Cerebellar nuclear complex (tissue), 1 donor: ENCODE measurements at regions not wholly inside any gene's neighbourhood (a gene's known extent, or its start where the extent isn't known, plus 50 kb on each side); places are given as distances from the start of the nearest gene placed in this dataset.
"Not testable (repeated sequence)": the region's sequence is repeated elsewhere in the genome, so short reads cannot be mapped to it uniquely, and the experiment has no call there.

ENCODE experiments used
- DNase-seq, 2 experiments: peaks; one replicate each; lab custom pipeline; 2025; lab: John Stamatoyannopoulos, UW

DNA sequence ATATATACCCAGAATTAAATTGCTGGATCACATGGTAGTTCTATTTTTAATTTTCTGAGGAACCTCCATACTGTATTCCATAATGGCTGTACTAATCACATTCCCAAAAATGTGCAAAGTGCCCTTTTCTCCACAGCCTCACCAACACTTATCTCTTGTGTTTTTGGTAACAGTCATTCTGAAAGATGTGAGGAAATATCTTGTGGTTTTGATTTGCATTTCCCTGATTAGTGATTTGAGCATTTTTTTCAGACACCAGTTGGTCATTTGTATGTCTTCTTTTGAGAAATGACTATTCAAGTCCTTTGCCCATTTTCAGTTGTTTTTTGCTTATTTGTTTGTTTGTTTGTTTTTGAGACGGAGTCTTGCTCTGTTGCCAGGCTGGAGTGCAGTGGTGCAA lies 98.1 kb upstream of the SIMC1 start:
- not testable (repeated sequence) for DNase-seq

DNA sequence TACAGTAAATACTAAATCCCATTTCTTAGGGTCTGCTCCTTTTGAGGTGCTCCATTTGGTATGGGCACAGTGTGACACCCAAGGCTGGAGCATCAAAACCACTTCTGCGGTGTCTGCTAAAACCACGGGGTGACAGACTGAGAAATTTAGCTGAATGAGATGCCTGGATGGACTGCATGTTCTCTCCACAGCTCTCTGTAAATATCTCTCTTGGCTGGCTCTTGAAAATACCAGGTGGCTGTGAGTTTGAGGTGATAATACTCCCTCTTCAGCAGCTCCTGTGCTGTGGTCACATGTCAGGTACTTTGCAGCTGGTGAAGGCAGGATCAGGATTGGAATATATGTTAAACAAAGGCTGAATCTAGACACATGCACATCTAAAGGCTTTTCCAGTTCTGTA lies 93.7 kb upstream of the SIMC1 start:
- peak in 1 of 2 experiments; percentile 21 for DNase-seq

DNA sequence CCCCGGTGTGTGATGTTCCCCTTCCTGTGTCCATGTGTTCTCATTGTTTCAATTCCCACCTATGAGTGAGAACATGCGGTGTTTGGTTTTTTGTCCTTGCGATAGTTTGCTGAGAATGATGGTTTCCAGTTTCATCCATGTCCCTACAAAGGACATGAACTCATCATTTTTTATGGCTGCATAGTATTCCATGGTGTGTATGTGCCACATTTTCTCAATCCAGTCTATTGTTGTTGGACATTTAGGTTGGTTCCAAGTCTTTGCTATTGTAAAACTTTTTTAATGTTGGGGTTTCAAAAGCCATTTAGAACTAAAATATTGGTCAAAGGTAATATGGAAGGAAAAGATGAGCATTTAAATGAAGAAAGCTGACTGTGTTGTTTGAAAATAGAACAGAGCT lies 88.3 kb upstream of the SIMC1 start:
- DNase-seq, result not testable (repeated sequence)

DNA sequence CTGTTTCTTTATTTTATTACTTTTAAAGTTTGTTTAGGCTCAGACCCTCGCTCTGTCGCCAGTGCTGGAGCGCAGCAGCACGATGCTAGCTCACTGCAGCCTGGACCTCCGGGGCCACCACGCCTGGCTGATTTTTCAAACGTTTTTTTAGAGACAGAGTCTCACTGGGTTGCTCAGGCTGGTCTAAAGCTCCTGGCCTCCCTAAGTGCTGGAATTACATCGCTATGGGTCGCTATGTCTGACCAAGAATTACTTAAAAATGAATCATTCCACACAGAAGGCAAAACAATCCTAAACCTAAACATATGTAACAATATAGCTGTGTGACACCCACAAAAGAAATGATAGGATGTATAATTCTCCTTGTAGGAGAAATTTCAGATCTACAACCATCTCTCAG lies 86.9 kb upstream of the SIMC1 start:
- no peak for DNase-seq

DNA sequence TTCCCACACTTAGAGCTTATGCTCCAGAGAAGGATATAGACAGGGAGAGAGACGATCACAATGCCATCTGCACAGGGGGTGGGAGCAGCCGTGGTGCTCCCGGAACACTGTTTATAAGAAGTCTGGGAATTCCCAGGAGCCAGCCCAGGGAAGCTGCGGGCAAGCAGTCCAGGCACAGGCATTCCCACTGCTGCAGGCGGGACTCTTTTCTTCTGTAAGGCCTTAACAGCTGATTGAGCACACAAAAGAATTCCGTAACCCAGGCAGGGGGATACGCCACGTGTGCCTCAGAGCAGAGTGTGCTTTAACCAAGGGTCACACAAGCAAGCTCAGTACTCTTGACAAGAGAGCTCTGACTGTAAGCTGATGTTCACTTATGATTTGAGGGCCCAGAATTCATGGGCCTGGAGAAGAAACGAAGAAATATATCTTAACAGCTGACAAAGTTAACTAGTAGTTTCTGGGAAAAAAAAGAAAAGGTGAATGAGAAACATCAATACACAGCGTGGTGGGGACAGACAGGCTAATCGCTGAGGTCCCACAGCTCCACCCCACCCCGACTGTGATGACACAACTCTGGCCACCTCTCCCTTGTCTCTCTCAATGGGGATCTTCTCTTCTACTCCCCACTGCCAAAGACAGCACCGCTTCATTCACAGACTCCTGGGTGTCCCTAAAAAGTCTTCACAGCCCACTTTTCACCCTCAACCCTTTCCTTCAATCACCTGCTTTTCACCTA lies 85.9 kb upstream of the SIMC1 start:
- DNase-seq, result no peak

- DNase-seq, result no peak
Observed at GRCh38 chr5:176152930-176153311, 85.3 kb upstream of the SIMC1 start.

GRCh38 chr5:176153741-176154140 lies 84.5 kb upstream of the SIMC1 start:
- DNase-seq, result no peak

- no peak for DNase-seq
Observed at GRCh38 chr5:176154821-176155220, 83.4 kb upstream of the SIMC1 start.

DNA sequence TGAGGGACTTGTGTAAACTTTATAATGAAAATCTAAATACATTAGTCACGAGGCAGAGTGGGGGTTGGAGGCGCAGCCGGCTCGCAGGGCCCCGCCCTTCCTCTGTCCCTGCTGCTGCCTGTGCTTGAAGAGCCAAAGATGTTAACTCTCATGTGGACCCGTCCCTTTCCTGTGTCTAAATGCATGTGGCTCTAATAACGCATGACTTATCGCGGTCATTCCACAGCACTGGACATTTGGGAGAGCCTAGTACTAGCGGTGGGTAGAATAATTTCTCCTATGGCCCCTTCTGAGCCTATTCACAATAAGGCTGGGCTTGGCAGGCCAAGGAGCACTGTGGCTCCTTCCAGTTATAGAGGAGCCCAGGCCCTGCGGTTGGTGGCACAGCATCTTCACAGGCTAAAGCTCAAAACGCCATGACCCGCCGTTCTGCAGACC lies 82.3 kb upstream of the SIMC1 start:
- DNase-seq, result no peak

GRCh38 chr5:176157656-176158055 lies 80.6 kb upstream of the SIMC1 start:
- no peak for DNase-seq

- no peak for DNase-seq
Observed at GRCh38 chr5:176161431-176161830, 76.8 kb upstream of the SIMC1 start.

GRCh38 chr5:176162198-176162597 lies 76.0 kb upstream of the SIMC1 start:
- DNase-seq, result no peak

- DNase-seq, result no peak
Observed at GRCh38 chr5:176162888-176163287, 75.3 kb upstream of the SIMC1 start.

DNA sequence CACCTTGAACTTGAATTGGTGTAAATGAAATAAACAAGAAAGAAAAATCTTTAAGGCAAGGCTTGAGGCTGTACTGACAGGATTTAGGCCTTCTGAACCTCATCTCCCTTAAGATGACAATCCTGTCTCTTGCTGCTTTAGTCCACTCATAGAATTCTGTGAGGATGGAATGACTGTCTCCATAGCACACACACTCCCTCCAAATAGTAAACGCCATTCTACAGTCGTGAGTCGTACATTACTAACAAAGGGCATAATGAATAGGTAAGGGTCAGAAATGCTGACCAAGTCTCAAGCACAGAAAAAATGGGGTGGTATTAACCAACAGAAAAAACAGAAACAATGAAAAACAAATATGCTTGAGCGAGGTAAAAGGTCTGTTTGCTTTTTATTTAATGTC lies 71.8 kb upstream of the SIMC1 start:
- no peak for DNase-seq

GRCh38 chr5:176167800-176168199 lies 70.4 kb upstream of the SIMC1 start:
- DNase-seq, result no peak

DNA sequence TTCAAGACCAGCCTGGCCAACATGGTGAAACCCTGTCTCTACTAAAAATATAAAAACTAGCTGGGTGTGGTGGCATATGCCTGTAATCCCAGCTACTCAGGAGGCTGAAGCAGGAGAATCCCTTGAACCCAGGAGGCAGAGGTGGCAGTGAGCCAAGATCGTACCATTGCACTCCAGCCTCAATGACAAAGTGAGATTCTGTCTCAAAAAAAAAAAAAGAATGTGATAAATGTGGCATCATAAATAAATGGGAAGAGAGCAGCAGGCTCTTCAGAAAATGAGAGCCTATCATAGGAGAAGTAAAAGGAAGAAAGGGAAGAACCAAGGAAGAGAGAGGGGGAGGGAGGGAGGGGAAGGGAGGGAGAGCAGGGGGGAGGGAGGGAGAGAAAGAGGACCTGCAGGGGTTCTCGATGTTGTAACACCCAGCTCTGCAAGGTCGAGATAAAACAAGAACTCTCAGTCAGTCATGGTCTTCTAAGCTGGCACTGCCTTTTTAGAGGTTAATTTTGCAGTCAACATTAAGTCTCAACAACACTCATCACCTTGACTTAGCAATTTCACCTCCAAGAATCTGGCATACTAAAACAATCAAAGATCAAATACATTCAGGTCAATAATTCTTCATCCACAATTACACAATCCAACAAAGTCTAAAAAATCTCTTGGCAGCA lies 68.7 kb upstream of the SIMC1 start:
- DNase-seq, result no peak

- DNase-seq, result no peak
Observed at GRCh38 chr5:176170084-176170483, 68.1 kb upstream of the SIMC1 start.

GRCh38 chr5:176171171-176171760 lies 67.0 kb upstream of the SIMC1 start:
- DNase-seq, result no peak

GRCh38 chr5:176172246-176172645 lies 66.0 kb upstream of the SIMC1 start:
- DNase-seq, result no peak

DNA sequence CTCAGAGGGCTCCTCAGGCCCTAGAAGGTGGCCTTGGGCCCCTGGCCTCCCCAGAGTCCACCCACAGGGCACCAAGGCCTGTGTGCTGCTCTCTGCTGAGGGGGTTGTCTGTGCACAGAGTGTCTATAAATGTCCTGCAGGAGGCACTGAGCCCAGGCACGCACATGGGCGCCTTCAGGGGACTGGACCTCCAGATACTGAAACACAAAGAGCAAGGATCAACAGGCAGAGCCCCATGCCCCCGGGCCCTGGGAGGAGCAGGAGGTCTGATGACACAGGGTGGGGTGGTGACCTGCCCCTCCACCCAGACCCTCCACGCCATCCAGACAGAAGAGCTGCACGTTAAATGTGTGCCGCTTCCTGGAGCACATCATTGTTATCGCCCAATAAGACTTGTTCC lies 64.6 kb upstream of the SIMC1 start:
- no peak for DNase-seq

DNA sequence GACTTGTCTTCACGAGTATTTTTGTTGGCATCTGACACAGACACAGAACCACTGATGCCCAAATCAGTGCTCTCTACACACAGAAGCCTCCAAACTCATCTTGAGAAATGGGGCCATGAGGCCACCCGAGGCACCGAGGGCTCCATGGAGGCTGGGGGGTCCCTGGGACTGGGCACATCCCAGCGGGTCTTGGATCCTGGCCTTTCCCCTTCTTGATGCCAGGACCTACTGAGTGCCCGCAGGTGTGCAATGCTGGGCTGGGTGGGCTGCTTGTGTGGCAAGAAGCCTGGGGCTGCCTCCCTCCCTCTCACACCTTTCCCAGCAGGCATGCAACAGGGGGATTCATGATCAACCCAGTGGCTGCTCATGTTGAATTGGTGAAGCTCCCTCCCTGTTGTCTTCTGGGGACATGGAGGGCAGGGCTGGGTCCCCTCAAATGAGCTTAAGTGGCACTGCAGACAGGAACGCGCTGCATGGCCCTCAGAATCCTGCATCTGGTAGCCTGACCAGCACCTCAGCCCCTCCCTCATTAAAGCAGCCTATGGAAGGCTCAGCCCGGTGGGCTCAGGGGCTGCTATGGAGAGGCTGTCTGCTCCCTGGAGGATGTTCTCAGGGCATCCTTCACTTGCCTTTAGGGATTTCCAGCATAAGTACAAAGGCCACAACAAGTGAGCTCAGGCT lies 63.7 kb upstream of the SIMC1 start:
- no peak for DNase-seq

GRCh38 chr5:176175101-176175852 lies 62.9 kb upstream of the SIMC1 start:
- no peak for DNase-seq
